SK-N-SH treated with all-trans-retinoic acid at 6 μM for 48 hours (cell line): ENCODE measurements at regions not wholly inside any gene's neighbourhood (a gene's known extent, or its start where the extent isn't known, plus 50 kb on each side); places are given as distances from the start of the nearest gene placed in this dataset.
A peak's percentile ranks its signal among the peaks of the same experiment; 100 is the strongest.

Experiments used
- ATAC-seq: fragments of 200-7000 bp; cut with Tn5 transposase; 3 replicates; pipeline ENCODE4 v1.9.1; 2020; ENCODE audit warnings: mild to moderate bottlenecking, moderate library complexity
- ARNTL ChIP-seq: fragments of 450-650 bp; formaldehyde crosslinking; IDR thresholded peaks from 2 replicates; pipeline ENCODE4 v1.5.0; 2020; ENCODE audit warnings: low read depth, mild to moderate bottlenecking, moderate library complexity, borderline replicate concordance
- BACH2 ChIP-seq: fragments of 250-450 bp; sonication (Bioruptor Pico); IDR thresholded peaks from 2 replicates; pipeline ENCODE4 v1.9.0; 2021; ENCODE audit warnings: mild to moderate bottlenecking, borderline replicate concordance
- ESRRG ChIP-seq: fragments of 250-450 bp; sonication (Bioruptor Pico); IDR thresholded peaks from 2 replicates; pipeline ENCODE4 v1.6.1; 2021; ENCODE audit warnings: mild to moderate bottlenecking
- GLIS3 ChIP-seq: fragments of 250-450 bp; sonication (Bioruptor Pico); IDR thresholded peaks from 2 replicates; pipeline ENCODE4 v1.5.0; 2020; ENCODE audit warnings: mild to moderate bottlenecking, moderate library complexity
- ISL1 ChIP-seq: fragments of 250-450 bp; sonication (Bioruptor Pico); IDR thresholded peaks from 2 replicates; pipeline ENCODE4 v2.1.2; 2022; ENCODE audit warnings: mild to moderate bottlenecking, moderate library complexity
- OSR1 ChIP-seq: fragments of 250-450 bp; sonication (Bioruptor Pico); IDR thresholded peaks from 2 replicates; pipeline ENCODE4 v1.8.0; 2022; ENCODE audit warnings: moderate library complexity, mild to moderate bottlenecking, inconsistent platforms
- PPARA ChIP-seq: fragments of 250-450 bp; sonication (Bioruptor Pico); IDR thresholded peaks from 2 replicates; pipeline ENCODE4 v1.5.0; 2020; ENCODE audit warnings: mild to moderate bottlenecking, borderline replicate concordance
- RARB ChIP-seq: fragments of 250-450 bp; sonication (Bioruptor Pico); IDR thresholded peaks from 2 replicates; pipeline ENCODE4 v1.8.0; 2021; ENCODE audit warnings: mild to moderate bottlenecking, moderate library complexity
- SNAI2 ChIP-seq: fragments of 250-450 bp; sonication (Bioruptor Pico); IDR thresholded peaks from 2 replicates; pipeline ENCODE4 v1.5.0; 2020; ENCODE audit warnings: mild to moderate bottlenecking, moderate library complexity
- TCF4 ChIP-seq: fragments of 250-450 bp; sonication (Bioruptor Pico); IDR thresholded peaks from 2 replicates; pipeline ENCODE4 v1.8.0; 2021; ENCODE audit warnings: mild to moderate bottlenecking, moderate library complexity, borderline replicate concordance
- TOX ChIP-seq: fragments of 250-450 bp; sonication (Bioruptor Pico); IDR thresholded peaks from 2 replicates; pipeline ENCODE4 v1.8.0; 2021; ENCODE audit warnings: mild to moderate bottlenecking, moderate library complexity, borderline replicate concordance
- ZC3H10 ChIP-seq: fragments of 250-450 bp; sonication (Bioruptor Pico); IDR thresholded peaks from 2 replicates; pipeline ENCODE4 v1.5.1; 2021; ENCODE audit warnings: mild to moderate bottlenecking, moderate library complexity
- ZFP3 ChIP-seq: fragments of 250-450 bp; sonication (Bioruptor Pico); IDR thresholded peaks from 2 replicates; pipeline ENCODE4 v1.5.0; 2020; ENCODE audit warnings: mild to moderate bottlenecking, moderate library complexity
- ZFP30 ChIP-seq: fragments of 450-650 bp; formaldehyde crosslinking; IDR thresholded peaks from 2 replicates; pipeline ENCODE4 v1.5.0; 2022; ENCODE audit warnings: mild to moderate bottlenecking, moderate library complexity
- ZNF565 ChIP-seq: fragments of 450-650 bp; formaldehyde crosslinking; conservative IDR thresholded peaks from 2 replicates; pipeline ENCODE4 v1.5.0; 2020; ENCODE audit warnings: low read depth, mild to moderate bottlenecking, moderate library complexity
- ZNF70 ChIP-seq: fragments of 450-650 bp; formaldehyde crosslinking; IDR thresholded peaks from 2 replicates; pipeline ENCODE4 v1.5.0; 2020; ENCODE audit warnings: mild to moderate bottlenecking, moderate library complexity
- ZNF8 ChIP-seq: fragments of 450-650 bp; formaldehyde crosslinking; IDR thresholded peaks from 2 replicates; pipeline ENCODE4 v1.5.0; 2020; ENCODE audit warnings: mild to moderate bottlenecking, moderate library complexity
- TF ChIP-seq, protein P1 (sequence below): fragments of 250-450 bp; sonication (Bioruptor Pico); IDR thresholded peaks from 2 replicates; pipeline ENCODE4 v1.5.1; 2020; ENCODE audit warnings: low read depth, mild to moderate bottlenecking, moderate library complexity
- TF ChIP-seq, protein P2 (sequence below): fragments of 250-450 bp; sonication (Bioruptor Pico); IDR thresholded peaks from 2 replicates; pipeline ENCODE4 v1.8.0; 2021; ENCODE audit warnings: low read depth, mild to moderate bottlenecking, moderate library complexity, borderline replicate concordance
- TF ChIP-seq, protein P3 (sequence below): fragments of 250-450 bp; sonication (Bioruptor Pico); IDR thresholded peaks from 2 replicates; pipeline ENCODE4 v1.8.0; 2020; ENCODE audit warnings: mild to moderate bottlenecking, moderate library complexity, borderline replicate concordance
- TF ChIP-seq, protein P4 (sequence below): fragments of 250-450 bp; sonication (Bioruptor Pico); IDR thresholded peaks from 2 replicates; pipeline ENCODE4 v1.5.0; 2020; ENCODE audit warnings: mild to moderate bottlenecking, moderate library complexity
- TF ChIP-seq, protein P5 (sequence below): fragments of 250-450 bp; sonication (Bioruptor Pico); IDR thresholded peaks from 2 replicates; pipeline ENCODE4 v1.5.1; 2021; ENCODE audit warnings: mild to moderate bottlenecking, moderate library complexity

DNA sequence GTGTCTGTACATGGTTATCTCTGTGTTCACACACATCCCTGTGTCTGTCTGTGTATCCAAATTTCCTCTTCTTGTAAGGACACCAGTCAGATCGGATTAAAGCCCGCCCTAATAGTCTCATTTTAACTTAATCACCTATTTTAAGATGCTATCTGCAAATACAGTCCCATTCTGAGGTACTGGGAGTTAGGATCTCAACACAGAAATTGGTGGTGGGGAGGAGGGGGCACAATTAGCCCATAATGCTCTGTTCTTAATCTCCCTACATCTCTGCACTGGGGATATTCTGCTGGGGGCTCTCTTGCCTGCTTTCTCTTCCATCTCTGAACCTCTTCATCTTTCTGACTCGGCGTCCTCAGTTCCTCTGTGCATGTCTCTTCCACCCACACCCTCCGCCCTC lies 320.7 kb downstream of the CDC5L start:
- no peak for TF ChIP-seq ISL1
- TF ChIP-seq TCF4 (CRISPR knock-in tag) = peak; percentile 25; the same call in 1 of the 2 replicates
- no peak for ATAC-seq

DNA sequence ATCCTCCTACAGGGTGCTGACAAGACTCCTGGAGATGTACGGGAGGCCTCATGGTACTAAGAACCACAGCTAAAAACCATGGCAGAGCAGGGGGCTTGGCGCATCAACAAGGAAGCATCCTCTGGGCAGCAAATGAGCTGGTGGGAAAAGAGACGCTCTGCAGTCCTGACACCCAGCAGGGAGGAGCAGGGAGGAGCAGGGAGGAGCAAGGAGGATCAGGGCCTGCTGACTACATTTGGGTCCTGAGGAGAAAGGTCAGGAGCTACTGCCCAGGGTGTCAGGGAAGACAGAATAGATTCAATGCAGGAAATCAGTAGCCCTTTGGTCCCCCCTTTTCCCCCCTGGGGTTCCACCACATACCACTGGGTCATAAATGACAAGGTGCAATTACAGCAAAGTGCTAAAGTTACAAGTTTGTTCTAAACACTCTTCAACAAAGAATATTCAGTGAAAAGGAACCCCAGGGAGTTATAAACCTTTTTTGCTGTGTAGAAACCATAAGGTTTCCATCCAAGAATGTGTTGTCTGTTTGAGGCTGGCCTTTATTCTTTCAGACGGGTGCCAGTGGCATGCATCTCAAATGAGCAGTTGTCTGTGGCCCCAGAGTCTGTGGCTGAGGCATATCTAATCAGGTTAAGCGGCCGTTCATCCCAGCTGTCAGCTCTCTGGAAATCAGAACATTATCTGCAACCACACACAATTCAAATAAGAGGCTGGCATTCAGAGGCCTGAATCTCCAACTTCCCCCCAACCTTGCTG lies 325.0 kb downstream of the CDC5L start:
- no peak for TF ChIP-seq SNAI2
- TF ChIP-seq ZNF70 (CRISPR knock-in tag) = no peak
- TF ChIP-seq ZNF565 (CRISPR knock-in tag) = no peak
- TF ChIP-seq BACH2 (CRISPR knock-in tag) = no peak
- no peak for TF ChIP-seq ZFP30
- TF ChIP-seq, protein P1, sequence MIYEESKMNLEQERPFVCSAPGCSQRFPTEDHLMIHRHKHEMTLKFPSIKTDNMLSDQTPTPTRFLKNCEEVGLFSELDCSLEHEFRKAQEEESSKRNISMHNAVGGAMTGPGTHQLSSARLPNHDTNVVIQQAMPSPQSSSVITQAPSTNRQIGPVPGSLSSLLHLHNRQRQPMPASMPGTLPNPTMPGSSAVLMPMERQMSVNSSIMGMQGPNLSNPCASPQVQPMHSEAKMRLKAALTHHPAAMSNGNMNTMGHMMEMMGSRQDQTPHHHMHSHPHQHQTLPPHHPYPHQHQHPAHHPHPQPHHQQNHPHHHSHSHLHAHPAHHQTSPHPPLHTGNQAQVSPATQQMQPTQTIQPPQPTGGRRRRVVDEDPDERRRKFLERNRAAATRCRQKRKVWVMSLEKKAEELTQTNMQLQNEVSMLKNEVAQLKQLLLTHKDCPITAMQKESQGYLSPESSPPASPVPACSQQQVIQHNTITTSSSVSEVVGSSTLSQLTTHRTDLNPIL (CRISPR knock-in tag) = no peak
- TF ChIP-seq PPARA (CRISPR knock-in tag) = no peak
- TF ChIP-seq OSR1 (CRISPR knock-in tag) = no peak
- TF ChIP-seq, protein P2, sequence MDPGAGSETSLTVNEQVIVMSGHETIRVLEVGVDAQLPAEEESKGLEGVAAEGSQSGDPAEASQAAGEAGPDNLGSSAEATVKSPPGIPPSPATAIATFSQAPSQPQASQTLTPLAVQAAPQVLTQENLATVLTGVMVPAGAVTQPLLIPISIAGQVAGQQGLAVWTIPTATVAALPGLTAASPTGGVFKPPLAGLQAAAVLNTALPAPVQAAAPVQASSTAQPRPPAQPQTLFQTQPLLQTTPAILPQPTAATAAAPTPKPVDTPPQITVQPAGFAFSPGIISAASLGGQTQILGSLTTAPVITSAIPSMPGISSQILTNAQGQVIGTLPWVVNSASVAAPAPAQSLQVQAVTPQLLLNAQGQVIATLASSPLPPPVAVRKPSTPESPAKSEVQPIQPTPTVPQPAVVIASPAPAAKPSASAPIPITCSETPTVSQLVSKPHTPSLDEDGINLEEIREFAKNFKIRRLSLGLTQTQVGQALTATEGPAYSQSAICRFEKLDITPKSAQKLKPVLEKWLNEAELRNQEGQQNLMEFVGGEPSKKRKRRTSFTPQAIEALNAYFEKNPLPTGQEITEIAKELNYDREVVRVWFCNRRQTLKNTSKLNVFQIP (CRISPR knock-in tag) = no peak
- no peak for TF ChIP-seq TOX (CRISPR knock-in tag)
- TF ChIP-seq, protein P3, sequence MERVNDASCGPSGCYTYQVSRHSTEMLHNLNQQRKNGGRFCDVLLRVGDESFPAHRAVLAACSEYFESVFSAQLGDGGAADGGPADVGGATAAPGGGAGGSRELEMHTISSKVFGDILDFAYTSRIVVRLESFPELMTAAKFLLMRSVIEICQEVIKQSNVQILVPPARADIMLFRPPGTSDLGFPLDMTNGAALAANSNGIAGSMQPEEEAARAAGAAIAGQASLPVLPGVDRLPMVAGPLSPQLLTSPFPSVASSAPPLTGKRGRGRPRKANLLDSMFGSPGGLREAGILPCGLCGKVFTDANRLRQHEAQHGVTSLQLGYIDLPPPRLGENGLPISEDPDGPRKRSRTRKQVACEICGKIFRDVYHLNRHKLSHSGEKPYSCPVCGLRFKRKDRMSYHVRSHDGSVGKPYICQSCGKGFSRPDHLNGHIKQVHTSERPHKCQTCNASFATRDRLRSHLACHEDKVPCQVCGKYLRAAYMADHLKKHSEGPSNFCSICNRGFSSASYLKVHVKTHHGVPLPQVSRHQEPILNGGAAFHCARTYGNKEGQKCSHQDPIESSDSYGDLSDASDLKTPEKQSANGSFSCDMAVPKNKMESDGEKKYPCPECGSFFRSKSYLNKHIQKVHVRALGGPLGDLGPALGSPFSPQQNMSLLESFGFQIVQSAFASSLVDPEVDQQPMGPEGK (CRISPR knock-in tag) = no peak
- no peak for TF ChIP-seq ARNTL
- TF ChIP-seq RARB = no peak
- TF ChIP-seq ESRRG (CRISPR knock-in tag) = no peak
- no peak for TF ChIP-seq GLIS3 (CRISPR knock-in tag)
- TF ChIP-seq ZC3H10 = no peak
- TF ChIP-seq, all 23 proteins: peak for 0
- ATAC-seq = peak; percentile 33; the same call in 1 of the 3 replicates

DNA sequence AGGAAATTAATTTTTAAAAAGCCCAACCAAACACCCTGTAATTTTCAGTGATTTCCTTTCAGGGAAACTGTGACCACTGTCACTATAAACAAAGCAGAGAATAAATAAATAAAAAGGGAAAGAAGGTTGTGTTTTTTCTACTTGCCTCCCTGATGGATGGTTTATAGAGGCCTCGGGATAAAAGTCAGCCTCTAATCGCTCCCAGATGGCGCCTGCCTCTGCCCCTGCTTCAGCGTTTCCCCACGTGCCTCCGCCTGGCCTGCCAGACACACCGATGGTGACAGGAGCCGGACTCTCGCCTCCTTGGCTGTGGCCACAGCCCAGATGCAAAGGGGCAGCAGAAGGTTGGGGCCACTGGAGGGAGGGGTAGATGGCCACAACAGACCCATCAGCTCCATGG lies 327.7 kb downstream of the CDC5L start:
- TF ChIP-seq ZFP3 (CRISPR knock-in tag) = no peak
- TF ChIP-seq, protein P4, sequence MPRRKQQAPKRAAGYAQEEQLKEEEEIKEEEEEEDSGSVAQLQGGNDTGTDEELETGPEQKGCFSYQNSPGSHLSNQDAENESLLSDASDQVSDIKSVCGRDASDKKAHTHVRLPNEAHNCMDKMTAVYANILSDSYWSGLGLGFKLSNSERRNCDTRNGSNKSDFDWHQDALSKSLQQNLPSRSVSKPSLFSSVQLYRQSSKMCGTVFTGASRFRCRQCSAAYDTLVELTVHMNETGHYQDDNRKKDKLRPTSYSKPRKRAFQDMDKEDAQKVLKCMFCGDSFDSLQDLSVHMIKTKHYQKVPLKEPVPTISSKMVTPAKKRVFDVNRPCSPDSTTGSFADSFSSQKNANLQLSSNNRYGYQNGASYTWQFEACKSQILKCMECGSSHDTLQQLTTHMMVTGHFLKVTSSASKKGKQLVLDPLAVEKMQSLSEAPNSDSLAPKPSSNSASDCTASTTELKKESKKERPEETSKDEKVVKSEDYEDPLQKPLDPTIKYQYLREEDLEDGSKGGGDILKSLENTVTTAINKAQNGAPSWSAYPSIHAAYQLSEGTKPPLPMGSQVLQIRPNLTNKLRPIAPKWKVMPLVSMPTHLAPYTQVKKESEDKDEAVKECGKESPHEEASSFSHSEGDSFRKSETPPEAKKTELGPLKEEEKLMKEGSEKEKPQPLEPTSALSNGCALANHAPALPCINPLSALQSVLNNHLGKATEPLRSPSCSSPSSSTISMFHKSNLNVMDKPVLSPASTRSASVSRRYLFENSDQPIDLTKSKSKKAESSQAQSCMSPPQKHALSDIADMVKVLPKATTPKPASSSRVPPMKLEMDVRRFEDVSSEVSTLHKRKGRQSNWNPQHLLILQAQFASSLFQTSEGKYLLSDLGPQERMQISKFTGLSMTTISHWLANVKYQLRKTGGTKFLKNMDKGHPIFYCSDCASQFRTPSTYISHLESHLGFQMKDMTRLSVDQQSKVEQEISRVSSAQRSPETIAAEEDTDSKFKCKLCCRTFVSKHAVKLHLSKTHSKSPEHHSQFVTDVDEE (CRISPR knock-in tag) = peak; percentile 52; the same call in 1 of the 2 replicates
- no peak for TF ChIP-seq ISL1
- no peak for TF ChIP-seq SNAI2
- peak; percentile 89 for TF ChIP-seq TCF4 (CRISPR knock-in tag)
- TF ChIP-seq ZNF8 = no peak
- peak; percentile 93 for TF ChIP-seq ZNF70 (CRISPR knock-in tag)
- TF ChIP-seq, protein P5, sequence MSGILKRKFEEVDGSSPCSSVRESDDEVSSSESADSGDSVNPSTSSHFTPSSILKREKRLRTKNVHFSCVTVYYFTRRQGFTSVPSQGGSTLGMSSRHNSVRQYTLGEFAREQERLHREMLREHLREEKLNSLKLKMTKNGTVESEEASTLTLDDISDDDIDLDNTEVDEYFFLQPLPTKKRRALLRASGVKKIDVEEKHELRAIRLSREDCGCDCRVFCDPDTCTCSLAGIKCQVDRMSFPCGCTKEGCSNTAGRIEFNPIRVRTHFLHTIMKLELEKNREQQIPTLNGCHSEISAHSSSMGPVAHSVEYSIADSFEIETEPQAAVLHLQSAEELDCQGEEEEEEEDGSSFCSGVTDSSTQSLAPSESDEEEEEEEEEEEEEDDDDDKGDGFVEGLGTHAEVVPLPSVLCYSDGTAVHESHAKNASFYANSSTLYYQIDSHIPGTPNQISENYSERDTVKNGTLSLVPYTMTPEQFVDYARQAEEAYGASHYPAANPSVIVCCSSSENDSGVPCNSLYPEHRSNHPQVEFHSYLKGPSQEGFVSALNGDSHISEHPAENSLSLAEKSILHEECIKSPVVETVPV = no peak
- TF ChIP-seq, protein P1 (CRISPR knock-in tag) = no peak
- TF ChIP-seq ZC3H10 = no peak
- TF ChIP-seq, all 23 proteins: peak for 3
- ATAC-seq = peak; percentile 68; the same call in 2 of the 3 replicates
